ENCODE measurements at regions not wholly inside any gene's neighbourhood (a gene's known extent, or its start where the extent isn't known, plus 50 kb on each side); places are given as distances from the start of the nearest gene placed in this dataset.
"Not testable (repeated sequence)": the region's sequence is repeated elsewhere in the genome, so short reads cannot be mapped to it uniquely, and the experiment has no call there.

- H3K4me3 ChIP-seq (ENCODE audit: low read depth, low read length) = no peak overlapping the region
- peaks cover 92% of the 10 kb centered on the region for H3K27me3 ChIP-seq (ENCODE audit: insufficient read depth, low read depth, severe bottlenecking)
- TF ChIP-seq CTCF (IDR thresholded peaks at IDR 0.05; ENCODE audit: low read depth, low read length) = no peak
- no peak for DNase-seq
- no peak overlapping the region for H3K27ac ChIP-seq
- H3K9me3 ChIP-seq (ENCODE audit: severe bottlenecking) = peaks cover 7% of the 10 kb centered on the region
- H3K36me3 ChIP-seq = no peaks in the 10 kb centered on the region
Measured at GRCh38 chr10:100662067-100662466, 83.3 kb upstream of the PAX2 start.

DNA sequence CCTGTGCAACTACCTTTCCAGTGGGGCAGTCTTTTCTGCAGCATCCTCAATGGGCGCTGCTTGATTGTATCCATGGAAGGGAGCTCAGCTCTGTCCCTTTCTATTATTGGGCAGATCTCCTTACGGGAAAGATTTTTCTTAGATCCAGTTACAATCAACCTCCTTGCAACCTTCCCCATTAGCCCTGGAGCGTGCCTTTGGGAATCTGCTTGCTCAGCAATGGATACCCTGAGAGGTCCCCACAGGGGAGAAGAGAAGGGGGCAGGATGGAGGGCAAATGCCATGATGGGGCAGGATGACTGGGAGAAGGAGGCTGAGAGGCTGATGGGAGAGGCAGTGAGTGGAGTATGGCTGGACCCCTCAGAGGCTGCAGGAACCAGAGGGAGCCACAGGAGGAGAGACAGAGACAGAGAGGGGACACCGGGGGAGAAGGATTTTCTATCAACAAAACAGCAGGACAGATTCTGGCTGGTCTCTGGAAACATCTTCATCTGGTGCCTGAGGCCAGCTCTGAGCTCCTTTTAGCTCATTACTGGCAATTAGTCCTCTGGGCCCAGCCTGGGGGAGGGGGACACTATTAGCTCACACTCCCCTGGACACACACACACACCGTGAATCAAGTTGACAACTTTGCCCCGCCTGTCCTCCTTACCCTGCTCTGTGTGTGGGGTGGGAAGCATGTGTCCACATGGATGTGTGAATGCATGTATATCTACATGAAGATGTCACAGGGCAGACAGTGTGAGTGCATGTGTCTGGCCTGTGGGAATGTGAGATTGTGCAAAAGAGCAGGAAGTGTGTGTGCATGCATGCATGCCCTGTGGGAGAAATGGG lies 80.8 kb upstream of the PAX2 start:
- Histone ChIP-seq H3K4me3 (ENCODE audit: low read depth, low read length) (no peak overlapping the region), H3K27me3 (ENCODE audit: insufficient read depth, low read depth, severe bottlenecking) (peaks cover 92% of the 10 kb centered on the region), H3K27ac (no peak overlapping the region), H3K36me3 (no peaks in the 10 kb centered on the region), H3K9me3 (ENCODE audit: severe bottlenecking) (peaks cover 7% of the 10 kb centered on the region)
- no peak for DNase-seq
- TF ChIP-seq CTCF (IDR thresholded peaks at IDR 0.05; ENCODE audit: low read depth, low read length) = no peak

DNA sequence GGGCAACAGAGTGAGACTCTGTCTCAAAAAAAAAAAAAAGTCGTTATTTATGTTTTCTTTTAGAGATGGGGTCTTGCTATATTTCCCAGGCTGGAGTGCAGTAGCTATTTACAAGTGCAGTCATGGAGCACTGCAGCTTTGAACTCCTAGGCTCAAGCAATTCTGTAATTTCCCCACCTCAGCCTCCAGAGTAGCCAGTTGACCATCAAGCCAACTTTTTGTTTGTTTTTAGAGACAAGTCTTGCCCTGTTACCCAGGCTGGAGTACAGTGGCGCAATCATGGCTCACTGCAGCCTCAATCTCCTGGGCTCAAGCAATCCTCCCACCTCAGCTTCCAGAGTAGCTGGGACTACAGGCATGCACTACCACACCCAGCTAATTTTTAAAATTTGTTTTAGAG lies 78.7 kb upstream of the PAX2 start:
- not testable (repeated sequence) for DNase-seq; H3K4me3 ChIP-seq (ENCODE audit: low read depth, low read length); H3K9me3 ChIP-seq (ENCODE audit: severe bottlenecking); H3K27ac ChIP-seq; H3K36me3 ChIP-seq
- peaks cover 96% of the 10 kb centered on the region for H3K27me3 ChIP-seq (ENCODE audit: insufficient read depth, low read depth, severe bottlenecking)

- Histone ChIP-seq H3K27ac (no peak overlapping the region), H3K4me3 (ENCODE audit: low read depth, low read length) (no peak overlapping the region), H3K36me3 (no peaks in the 10 kb centered on the region), H3K27me3 (ENCODE audit: insufficient read depth, low read depth, severe bottlenecking) (peaks cover 97% of the 10 kb centered on the region), H3K9me3 (ENCODE audit: severe bottlenecking) (peaks cover 6% of the 10 kb centered on the region)
- no peak for DNase-seq
- no peak for TF ChIP-seq CTCF (IDR thresholded peaks at IDR 0.05; ENCODE audit: low read depth, low read length)
Measured at GRCh38 chr10:100669616-100670015, 75.8 kb upstream of the PAX2 start.

DNA sequence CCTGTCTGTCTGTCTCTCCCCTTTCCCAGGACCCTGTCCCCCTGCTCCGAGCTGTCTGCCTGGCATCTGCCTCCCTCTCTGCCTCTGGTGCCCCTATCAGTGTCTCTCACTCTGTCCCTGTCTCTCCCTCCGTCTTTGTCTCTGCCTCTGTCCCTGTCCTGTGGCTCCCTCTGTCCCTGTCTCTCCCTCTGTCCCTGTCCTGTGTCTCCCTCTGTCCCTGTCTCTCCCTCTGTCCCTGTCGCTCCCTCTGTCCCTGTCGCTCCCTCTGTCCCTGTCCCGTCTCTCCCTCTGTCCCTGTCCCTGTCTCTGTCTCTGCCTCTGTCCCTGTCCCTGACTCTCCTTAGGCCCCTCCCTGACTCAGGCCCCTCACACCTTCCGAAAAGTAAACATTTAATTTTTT lies 75.0 kb upstream of the PAX2 start:
- TF ChIP-seq CTCF (IDR thresholded peaks at IDR 0.05; ENCODE audit: low read depth, low read length) = no peak
- DNase-seq = no peak
- H3K27ac ChIP-seq = no peak overlapping the region
- peaks cover 6% of the 10 kb centered on the region for H3K9me3 ChIP-seq (ENCODE audit: severe bottlenecking)
- H3K36me3 ChIP-seq = no peaks in the 10 kb centered on the region
- H3K4me3 ChIP-seq (ENCODE audit: low read depth, low read length) = no peak overlapping the region
- H3K27me3 ChIP-seq (ENCODE audit: insufficient read depth, low read depth, severe bottlenecking) = peaks cover 98% of the 10 kb centered on the region

DNA sequence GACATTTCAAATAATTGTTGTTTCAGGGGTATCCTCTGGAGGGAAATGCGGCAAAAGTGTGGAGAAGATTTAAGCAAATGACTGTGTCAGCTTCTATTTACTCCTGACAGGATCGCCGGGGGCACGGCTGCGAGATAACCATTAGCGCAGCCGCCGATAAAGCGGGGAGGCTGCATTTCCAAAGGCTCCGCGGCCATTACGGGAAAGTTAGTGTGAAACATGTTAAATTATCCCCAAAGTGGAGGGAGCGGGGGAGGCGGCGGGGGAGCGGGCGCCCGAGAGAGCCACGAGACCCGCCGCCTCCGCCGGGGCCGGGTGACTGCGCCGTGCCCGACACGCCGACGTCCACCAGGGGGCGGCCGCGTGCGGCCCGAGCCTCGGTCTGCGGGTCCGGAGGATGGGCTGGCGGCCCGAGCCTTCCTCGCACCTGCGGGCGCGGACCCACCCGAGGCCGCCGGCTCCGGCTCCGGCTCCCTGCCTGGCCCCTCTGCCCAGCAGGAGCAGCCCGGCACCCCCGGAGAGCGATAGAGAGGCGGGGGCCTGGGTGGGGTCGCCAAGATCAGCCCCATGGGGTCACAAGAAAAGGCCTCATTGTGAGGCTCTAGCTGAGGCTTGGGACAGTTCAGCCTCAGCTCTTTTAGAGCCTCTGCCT lies 74.4 kb upstream of the PAX2 start:
- no peaks in the 10 kb centered on the region for H3K36me3 ChIP-seq
- H3K27me3 ChIP-seq (ENCODE audit: insufficient read depth, low read depth, severe bottlenecking) = peaks cover 98% of the 10 kb centered on the region
- TF ChIP-seq CTCF (IDR thresholded peaks at IDR 0.05; ENCODE audit: low read depth, low read length) = peak; percentile 83
- no peak overlapping the region for H3K27ac ChIP-seq
- no peak overlapping the region for H3K4me3 ChIP-seq (ENCODE audit: low read depth, low read length)
- DNase-seq = no peak
- H3K9me3 ChIP-seq (ENCODE audit: severe bottlenecking) = peaks cover 6% of the 10 kb centered on the region

Data from WERI-Rb-1 (cell line).